GM12865 (cell line): ENCODE measurements at regions not wholly inside any gene's neighbourhood (a gene's known extent, or its start where the extent isn't known, plus 50 kb on each side); places are given as distances from the start of the nearest gene placed in this dataset.
"Not testable (repeated sequence)": the region's sequence is repeated elsewhere in the genome, so short reads cannot be mapped to it uniquely, and the experiment has no call there.

Source experiments
- DNase-seq: peaks from one replicate; pipeline ENCODE4 v3.0.0; 2010; ENCODE audit warnings: low read depth
- H3K4me3 ChIP-seq: 2 replicates; pipeline ENCODE4 v1.5.1; 2011; ENCODE audit warnings: mild to moderate bottlenecking, low read depth, low read length, control low read depth
- TF ChIP-seq, protein P1 (sequence below): IDR thresholded peaks from 2 replicates; pipeline ENCODE4 v1.5.1; 2011; ENCODE audit warnings: low read length, control low read depth, low read depth, inconsistent platforms; ENCODE audit not compliant: insufficient read depth; ENCODE audit errors: missing control alignments

DNA sequence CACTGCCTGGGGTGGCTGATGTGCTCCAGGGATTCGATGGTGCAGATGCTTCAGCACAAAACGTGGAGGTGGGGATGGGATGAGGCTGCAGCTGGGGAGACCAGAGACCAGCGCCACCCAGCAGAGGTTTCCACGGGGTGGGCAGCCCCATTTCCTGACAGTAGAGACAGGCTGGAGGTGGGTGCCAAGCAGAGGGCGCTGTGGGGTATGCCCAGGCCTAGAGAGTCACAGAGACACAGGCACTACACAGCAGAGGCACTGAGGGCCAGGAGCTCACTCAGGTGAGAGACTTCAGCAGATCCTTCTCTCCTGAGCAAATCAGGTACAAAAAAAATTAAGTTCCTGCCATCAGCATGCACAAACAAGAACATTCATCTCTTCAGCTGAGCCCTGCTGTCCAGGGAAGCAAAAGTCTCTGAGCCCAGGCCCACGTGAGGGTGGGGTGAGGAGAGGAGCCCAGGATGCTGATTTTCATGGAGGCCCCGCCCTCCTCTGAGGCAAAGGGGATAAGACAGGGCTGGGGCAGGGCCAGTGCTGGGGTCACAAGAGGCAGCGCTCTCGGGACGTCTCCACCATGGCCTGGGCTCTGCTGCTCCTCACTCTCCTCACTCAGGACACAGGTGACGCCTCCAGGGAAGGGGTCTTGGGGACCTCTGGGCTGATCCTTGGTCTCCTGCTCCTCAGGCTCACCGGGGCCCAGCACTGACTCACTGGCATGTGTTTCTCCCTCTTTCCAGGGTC, 53.1 kb downstream of the GGTLC2 start:
- no peak for DNase-seq
- TF ChIP-seq, protein P1, sequence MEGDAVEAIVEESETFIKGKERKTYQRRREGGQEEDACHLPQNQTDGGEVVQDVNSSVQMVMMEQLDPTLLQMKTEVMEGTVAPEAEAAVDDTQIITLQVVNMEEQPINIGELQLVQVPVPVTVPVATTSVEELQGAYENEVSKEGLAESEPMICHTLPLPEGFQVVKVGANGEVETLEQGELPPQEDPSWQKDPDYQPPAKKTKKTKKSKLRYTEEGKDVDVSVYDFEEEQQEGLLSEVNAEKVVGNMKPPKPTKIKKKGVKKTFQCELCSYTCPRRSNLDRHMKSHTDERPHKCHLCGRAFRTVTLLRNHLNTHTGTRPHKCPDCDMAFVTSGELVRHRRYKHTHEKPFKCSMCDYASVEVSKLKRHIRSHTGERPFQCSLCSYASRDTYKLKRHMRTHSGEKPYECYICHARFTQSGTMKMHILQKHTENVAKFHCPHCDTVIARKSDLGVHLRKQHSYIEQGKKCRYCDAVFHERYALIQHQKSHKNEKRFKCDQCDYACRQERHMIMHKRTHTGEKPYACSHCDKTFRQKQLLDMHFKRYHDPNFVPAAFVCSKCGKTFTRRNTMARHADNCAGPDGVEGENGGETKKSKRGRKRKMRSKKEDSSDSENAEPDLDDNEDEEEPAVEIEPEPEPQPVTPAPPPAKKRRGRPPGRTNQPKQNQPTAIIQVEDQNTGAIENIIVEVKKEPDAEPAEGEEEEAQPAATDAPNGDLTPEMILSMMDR: no peak
- no peak overlapping the region for H3K4me3 ChIP-seq

DNA sequence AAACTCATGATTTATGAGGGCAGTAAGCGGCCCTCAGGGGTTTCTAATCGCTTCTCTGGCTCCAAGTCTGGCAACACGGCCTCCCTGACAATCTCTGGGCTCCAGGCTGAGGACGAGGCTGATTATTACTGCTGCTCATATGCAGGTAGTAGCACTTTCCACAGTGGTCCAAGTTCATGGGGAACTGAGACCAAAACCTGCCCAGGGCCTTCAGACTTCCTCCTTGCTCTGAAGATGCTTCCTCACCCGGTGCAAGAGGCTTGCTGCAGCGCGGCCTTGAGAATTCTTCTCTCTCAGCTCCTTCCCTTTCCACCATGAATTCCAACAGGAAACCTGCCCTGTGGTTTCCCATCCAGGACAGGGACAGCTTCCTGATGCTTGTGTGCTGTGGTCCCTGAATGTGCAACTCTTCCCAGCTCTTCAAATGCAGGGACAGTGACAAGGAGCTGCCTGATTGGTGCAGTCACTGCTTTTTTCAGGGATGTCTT, 53.9 kb downstream of the GGTLC2 start:
- DNase-seq: peak; percentile 46
- H3K4me3 ChIP-seq: no peak overlapping the region
- TF ChIP-seq, protein P1: no peak

DNA sequence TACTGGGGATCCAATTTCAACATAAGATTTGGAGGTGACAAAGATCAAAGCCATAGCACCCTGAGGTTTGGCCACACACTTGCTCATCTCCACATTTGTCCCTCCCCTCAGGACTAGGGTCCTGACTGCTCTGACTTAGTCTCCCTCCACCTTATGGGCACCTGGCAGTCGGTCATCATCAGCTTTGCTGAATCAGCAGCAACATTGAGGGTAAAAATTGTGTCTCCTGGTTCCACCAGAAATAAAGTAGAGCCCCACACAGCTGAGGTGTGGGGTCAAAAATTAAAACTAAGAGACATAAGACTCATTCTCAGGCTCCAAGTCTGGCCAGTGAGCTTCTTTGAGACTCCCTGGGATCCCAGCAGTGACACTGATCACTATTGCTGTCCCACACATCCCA, 56.2 kb downstream of the GGTLC2 start:
- H3K4me3 ChIP-seq: no peak overlapping the region
- no peak for DNase-seq
- TF ChIP-seq, protein P1: no peak

DNA sequence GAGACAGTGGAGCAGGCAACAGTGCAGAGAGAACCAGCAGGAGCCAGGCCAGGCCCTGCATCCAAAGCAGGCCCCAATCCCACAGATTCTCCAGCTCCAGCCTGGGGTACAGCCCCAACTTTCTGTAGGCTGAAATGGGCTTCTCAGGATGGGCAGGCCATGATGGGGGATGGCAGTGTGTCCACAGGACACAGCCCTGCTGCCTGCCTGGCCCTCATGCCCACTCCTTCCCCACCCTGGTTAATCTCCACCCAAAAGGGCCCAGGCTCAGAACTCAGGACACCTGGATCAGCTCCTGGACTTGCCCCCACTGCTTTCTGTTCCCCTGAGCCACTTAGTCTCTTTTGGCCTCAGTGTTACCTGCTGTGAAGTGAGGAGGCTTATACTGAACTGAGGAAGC, 57.1 kb downstream of the GGTLC2 start:
- not testable (repeated sequence) for H3K4me3 ChIP-seq, DNase-seq

DNA sequence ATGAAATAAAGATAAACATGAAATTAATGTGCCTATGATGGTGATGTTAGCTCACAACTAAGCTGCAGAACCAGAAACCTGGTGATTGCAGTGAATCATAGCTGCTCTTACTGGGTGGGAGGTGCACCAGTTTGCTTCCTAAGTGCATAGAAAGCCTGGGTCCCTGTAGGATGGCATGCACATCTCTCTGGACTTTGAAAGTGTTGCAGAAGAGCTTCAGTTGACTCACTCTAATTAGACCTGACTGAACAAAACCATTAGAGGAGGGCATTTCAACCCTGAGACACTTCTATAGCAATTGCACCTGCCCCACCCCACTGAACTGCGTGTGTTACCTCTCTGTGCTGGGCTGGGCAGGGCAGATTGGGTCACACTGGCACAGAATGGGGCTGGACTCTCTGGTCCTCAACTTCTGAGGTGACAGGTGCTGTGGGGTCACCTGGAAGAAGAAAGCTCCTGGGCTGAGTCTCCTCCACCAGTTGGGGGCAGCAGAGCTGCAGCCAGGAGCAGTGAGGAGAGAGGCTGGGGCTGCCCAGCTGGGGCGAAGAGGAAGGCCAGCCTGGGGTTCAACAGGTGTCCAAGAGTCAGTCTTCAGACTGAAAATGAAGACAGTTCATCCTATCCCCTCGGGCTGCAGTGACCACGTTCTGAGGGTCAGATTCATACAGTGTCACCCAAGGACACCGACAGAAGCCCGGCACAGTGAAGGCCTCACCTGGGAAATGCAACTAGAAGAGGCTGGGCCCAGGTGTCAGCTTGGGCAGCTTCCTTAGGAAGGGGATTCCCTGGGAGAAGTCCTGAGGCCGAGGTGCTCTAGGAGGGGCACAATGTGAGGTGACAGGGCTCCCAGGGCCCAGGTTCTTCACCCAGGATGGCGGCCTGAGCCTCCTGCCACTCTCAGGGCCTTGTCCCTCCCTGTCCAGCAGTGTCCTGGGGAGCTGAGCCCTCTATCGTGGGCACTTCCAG, 58.1 kb downstream of the GGTLC2 start:
- TF ChIP-seq, protein P1: peak; percentile 38
- DNase-seq: no peak
- H3K4me3 ChIP-seq: no peak overlapping the region

DNA sequence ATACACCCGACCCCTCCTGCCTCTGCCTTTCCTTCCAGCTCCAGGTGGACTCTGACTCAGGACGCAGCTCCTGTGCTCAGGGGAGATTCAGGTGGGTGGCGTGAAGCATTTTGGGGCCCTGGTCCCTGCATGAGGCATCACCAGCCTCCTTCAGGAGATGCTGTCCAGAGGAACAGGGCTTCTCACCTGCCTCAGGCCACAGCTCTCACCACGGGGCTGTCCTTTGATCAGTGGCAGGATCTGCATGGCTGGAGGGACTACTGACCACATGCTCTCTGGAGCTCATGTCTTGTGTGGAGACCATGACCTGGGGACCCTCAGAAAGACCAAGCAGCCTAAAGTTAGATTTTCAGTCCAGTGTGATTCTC, 58.8 kb downstream of the GGTLC2 start:
- H3K4me3 ChIP-seq: no peak overlapping the region
- no peak for DNase-seq
- TF ChIP-seq, protein P1: no peak

DNA sequence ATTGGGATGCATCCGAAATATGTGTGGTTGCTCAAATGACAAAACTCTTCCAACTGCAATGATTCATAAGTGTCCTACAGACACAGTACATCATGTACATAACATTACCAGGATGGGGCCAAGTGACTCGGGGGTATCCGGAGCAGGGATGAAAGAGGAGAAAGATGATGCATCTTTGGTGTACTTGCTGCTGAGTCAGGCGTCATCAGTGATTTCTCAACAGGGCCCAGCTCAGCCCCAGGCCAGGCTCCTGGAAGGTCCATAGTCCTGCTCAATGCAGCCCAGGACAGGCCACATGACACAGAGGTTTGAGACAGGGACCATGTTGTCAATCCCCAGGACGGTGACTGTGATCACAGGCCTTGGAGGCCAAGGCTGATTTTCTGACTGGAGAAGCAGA, 59.3 kb downstream of the GGTLC2 start:
- no peak overlapping the region for H3K4me3 ChIP-seq
- TF ChIP-seq, protein P1: no peak
- DNase-seq: no peak
